ENCODE measurements at regions not wholly inside any gene's neighbourhood (a gene's known extent, or its start where the extent isn't known, plus 50 kb on each side); places are given as distances from the start of the nearest gene placed in this dataset.

GRCh38 chr1:116232989-116233514, 121.9 kb downstream of the MAB21L3 start:
- no peak for DNase-seq (ENCODE audit: low read depth)

- DNase-seq (ENCODE audit: low read depth), result no peak
Observed at GRCh38 chr1:116234429-116234828, 123.2 kb downstream of the MAB21L3 start.

- no peak for DNase-seq (ENCODE audit: low read depth)
Observed at GRCh38 chr1:116239916-116240315, 128.7 kb downstream of the MAB21L3 start.

- DNase-seq (ENCODE audit: low read depth), result no peak
Observed at GRCh38 chr1:116242741-116243140, 130.3 kb upstream of the ATP1A1 start.

GRCh38 chr1:116243333-116244054, 129.6 kb upstream of the ATP1A1 start:
- no peak for DNase-seq (ENCODE audit: low read depth)

GRCh38 chr1:116246174-116246573, 126.9 kb upstream of the ATP1A1 start:
- no peak for DNase-seq (ENCODE audit: low read depth)

GRCh38 chr1:116252271-116252670, 120.8 kb upstream of the ATP1A1 start:
- no peak for DNase-seq (ENCODE audit: low read depth)

- no peak for DNase-seq (ENCODE audit: low read depth)
Observed at GRCh38 chr1:116252785-116253184, 120.3 kb upstream of the ATP1A1 start.

GRCh38 chr1:116253566-116254382, 119.3 kb upstream of the ATP1A1 start:
- no peak for DNase-seq (ENCODE audit: low read depth)

- peak; percentile 49 for DNase-seq (ENCODE audit: low read depth)
Observed at GRCh38 chr1:116254776-116255175, 118.3 kb upstream of the ATP1A1 start.

- no peak for DNase-seq (ENCODE audit: low read depth)
Observed at GRCh38 chr1:116255486-116256285, 117.4 kb upstream of the ATP1A1 start.

- DNase-seq (ENCODE audit: low read depth), result peak; percentile 8
Observed at GRCh38 chr1:116256286-116256649, 116.8 kb upstream of the ATP1A1 start.

GRCh38 chr1:116256875-116257274, 116.2 kb upstream of the ATP1A1 start:
- DNase-seq (ENCODE audit: low read depth), result no peak

GRCh38 chr1:116257341-116257767, 115.7 kb upstream of the ATP1A1 start:
- no peak for DNase-seq (ENCODE audit: low read depth)

- DNase-seq (ENCODE audit: low read depth), result no peak
Observed at GRCh38 chr1:116257836-116258235, 115.2 kb upstream of the ATP1A1 start.

GRCh38 chr1:116258668-116259419, 114.2 kb upstream of the ATP1A1 start:
- DNase-seq (ENCODE audit: low read depth), result no peak

- DNase-seq (ENCODE audit: low read depth), result no peak
Observed at GRCh38 chr1:116259663-116260062, 113.4 kb upstream of the ATP1A1 start.

GRCh38 chr1:116260115-116260514, 112.9 kb upstream of the ATP1A1 start:
- no peak for DNase-seq (ENCODE audit: low read depth)

GRCh38 chr1:116260621-116261020, 112.4 kb upstream of the ATP1A1 start:
- no peak for DNase-seq (ENCODE audit: low read depth)

GRCh38 chr1:116261227-116261626, 111.8 kb upstream of the ATP1A1 start:
- peak; percentile 3 for DNase-seq (ENCODE audit: low read depth)

- no peak for DNase-seq (ENCODE audit: low read depth)
Observed at GRCh38 chr1:116262207-116262994, 110.6 kb upstream of the ATP1A1 start.
